Heart left ventricle (tissue), 16 donors: ENCODE measurements at regions not wholly inside any gene's neighbourhood (a gene's known extent, or its start where the extent isn't known, plus 50 kb on each side); places are given as distances from the start of the nearest gene placed in this dataset.

Source experiments
- ATAC-seq, 4 donors: fragments of 200-7000 bp; cut with Tn5 transposase; one replicate each; pipeline ENCODE4 v1.9.1; 2020 to 2022; ENCODE audit warnings: moderate library complexity in 4 of 4, mild to moderate bottlenecking in 3 of 4, moderate number of reproducible peaks in 1 of 4
- DNase-seq, 5 donors: peaks; one replicate each; pipeline ENCODE4 v3.0.0-alpha.2; 2020
- H3K27ac ChIP-seq, 12 donors: fragments of 200-600 bp; sonication (generic) in 4 of 12; one replicate each; pipeline versions ENCODE4 v1.5.0 to v1.8.0; 2016 to 2022; ENCODE audit warnings: mild to moderate bottlenecking in 2 of 12
- H3K27me3 ChIP-seq, 9 donors: fragments of 200-600 bp; sonication (generic) in 2 of 9; one replicate each; pipeline versions ENCODE4 v1.5.1 to v1.8.0; 2016 to 2022; ENCODE audit warnings: mild to moderate bottlenecking in 3 of 9
- H3K36me3 ChIP-seq, 9 donors: fragments of 200-600 bp; sonication (generic) in 2 of 9; one replicate each; pipeline versions ENCODE4 v1.5.0 to v1.8.0; 2018 to 2022; ENCODE audit warnings: mild to moderate bottlenecking in 2 of 9
- H3K4me1 ChIP-seq, 12 donors: fragments of 200-600 bp; sonication (generic) in 4 of 12; one replicate each; pipeline versions ENCODE4 v1.5.0 to v1.8.0; 2016 to 2022; ENCODE audit warnings: mild to moderate bottlenecking in 3 of 12
- H3K4me3 ChIP-seq, 12 donors: fragments of 200-600 bp; sonication (generic) in 4 of 12; one replicate each; pipeline versions ENCODE4 v1.5.0 to v1.8.0; 2017 to 2022; ENCODE audit warnings: mild to moderate bottlenecking in 9 of 12, moderate library complexity in 4 of 12
- H3K9me3 ChIP-seq, 12 donors: fragments of 200-600 bp; sonication (generic) in 4 of 12; one replicate each; pipeline versions ENCODE4 v1.5.0 to v1.8.0; 2016 to 2022; ENCODE audit warnings: mild to moderate bottlenecking in 1 of 12
- CTCF ChIP-seq, 12 donors: fragments of 200-600 bp; sonication (generic) in 4 of 12; IDR thresholded peaks; one replicate each; pipeline versions ENCODE4 v1.5.0 to v1.8.0; 2018 to 2022; ENCODE audit warnings: antibody characterized with exemption in 12 of 12, mild to moderate bottlenecking in 5 of 12
- POLR2A ChIP-seq, 2 donors: fragments of 450-650 bp; IDR thresholded peaks; one replicate each; pipeline ENCODE4 v1.6.1; 2017; ENCODE audit warnings: antibody characterized with exemption in 2 of 2, mild to moderate bottlenecking in 2 of 2, moderate library complexity in 2 of 2
- whole genome bisulfite sequencing, 4 donors: extraction: QIAGEN DNeasy Blood & Tissue Kit in 2 of 4; methylation state at CpG; one replicate each; pipeline versions ENCODE4 v1.1.5 to v1.1.7; 2013 to 2018; 5-methylcytosine and 5-hydroxymethylcytosine counted together
- intact Hi-C, 10 donors: fragments of 100-400 bp; cut with DNase I; formaldehyde crosslinking; loops; one replicate each; pipeline versions ENCODE4 v1.11.1 to v1.14.2; 2022
- donor health status: ischemic (EF 13 %, LVEDD 7.1; RV severe dilation, severe dysfunction).
- donor health status: healthy with polysubstance abuse.
- donor health status: DM: no; HTN: yes; CAD: no.
- donor health status: DM: no; HTN: no; CAD: no.
- donor health status: ischemic (EF 25% LVEDD 6.9; RV normal size, moderate dysfunction).
- donor health status: ischemic (EF 25% LVEDD 5.7; RV mildly dilated, moderate dysfunction).
- donor health status: healthy.
- donor health status: DM: yes; HTN: yes; CAD: no.
- donor health status: ischemic (EF 35%, LVEDD 5.7; RV mildly dilated, moderate dysfunction).
- donor health status: nonischemic (EF 11% LVEDD 7.7; RV severe dilation, severe dysfunction).
- donor health status: DM: yes; HTN: yes; CAD: no.
- donor health status: PGD.
- donor health status: ischemic (EF 29% LVEDD 5.4; RV normal size, mild dysfunction).
- donor health status: nonischemic (EF 23%, LVEDD 6.1; RV moderate dilation, normal function).

GRCh38 chr6:12436224-12436623, 146.1 kb downstream of the EDN1 start:
- intact Hi-C loops = no loop called here
- DNase-seq = no peak
- Histone ChIP-seq H3K4me3 (no peak overlapping the region), H3K27ac (no peak overlapping the region), H3K36me3 (no peaks in the 10 kb centered on the region), H3K9me3 (peaks cover 0 to 20% (median 0%) of the 10 kb centered on the region in 12 donors), H3K27me3 (no peaks in the 10 kb centered on the region), H3K4me1 (peaks cover 0 to 11% (median 0%) of the 10 kb centered on the region in 12 donors)
- no peak for ATAC-seq
- TF ChIP-seq CTCF (IDR thresholded peaks at IDR 0.05) = no peak
- TF ChIP-seq POLR2A (IDR thresholded peaks at IDR 0.05) = no peak
- WGBS, 4 donors = 23 to 46% (median 28%) methylated on average over 3 of the region's 3 CpGs

GRCh38 chr6:12436683-12437082, 146.5 kb downstream of the EDN1 start:
- no peak for TF ChIP-seq POLR2A (IDR thresholded peaks at IDR 0.05)
- no peak for TF ChIP-seq CTCF (IDR thresholded peaks at IDR 0.05)
- Histone ChIP-seq H3K36me3 (no peaks in the 10 kb centered on the region), H3K4me1 (peaks cover 0 to 11% (median 0%) of the 10 kb centered on the region in 12 donors), H3K9me3 (peaks cover 0 to 20% (median 0%) of the 10 kb centered on the region in 12 donors), H3K4me3 (no peak overlapping the region), H3K27ac (no peak overlapping the region), H3K27me3 (no peaks in the 10 kb centered on the region)
- DNase-seq (no peak), ATAC-seq (no peak)
- intact Hi-C loops = no loop called here
- WGBS, 4 donors = 0 to 97% (median 73%) methylated on average over 1 of the region's 1 CpG

GRCh38 chr6:12439296-12439695, 149.1 kb downstream of the EDN1 start:
- Histone ChIP-seq H3K36me3 (no peaks in the 10 kb centered on the region), H3K4me3 (no peak overlapping the region), H3K4me1 (peaks cover 0 to 11% (median 0%) of the 10 kb centered on the region in 12 donors), H3K9me3 (peaks cover 0 to 6% (median 0%) of the 10 kb centered on the region in 12 donors), H3K27ac (no peak overlapping the region), H3K27me3 (no peaks in the 10 kb centered on the region)
- ATAC-seq (no peak), DNase-seq (no peak)
- TF ChIP-seq POLR2A (IDR thresholded peaks at IDR 0.05) = no peak
- no peak for TF ChIP-seq CTCF (IDR thresholded peaks at IDR 0.05)
- intact Hi-C loops = no loop called here

- Histone ChIP-seq H3K36me3 (no peaks in the 10 kb centered on the region), H3K9me3 (no peaks in the 10 kb centered on the region), H3K27ac (no peak overlapping the region), H3K4me3 (no peak overlapping the region), H3K27me3 (peaks cover 0 to 5% (median 0%) of the 10 kb centered on the region in 9 donors), H3K4me1 (peaks cover 0 to 11% (median 0%) of the 10 kb centered on the region in 12 donors)
- WGBS, 4 donors = 78 to 89% (median 84%) methylated on average over 3 of the region's 3 CpGs
- intact Hi-C loops = no loop called here
- no peak for TF ChIP-seq POLR2A (IDR thresholded peaks at IDR 0.05)
- no peak for TF ChIP-seq CTCF (IDR thresholded peaks at IDR 0.05)
- ATAC-seq (no peak), DNase-seq (no peak)
Observed at GRCh38 chr6:12440981-12441380, 150.8 kb downstream of the EDN1 start.
